Mammary epithelial cell (primary cell): ENCODE measurements at regions not wholly inside any gene's neighbourhood (a gene's known extent, or its start where the extent isn't known, plus 50 kb on each side); places are given as distances from the start of the nearest gene placed in this dataset.

Source experiments
- EZH2 ChIP-seq: IDR thresholded peaks from 2 replicates; pipeline ENCODE4 v1.6.1; 2012; ENCODE audit warnings: low read length, inconsistent platforms, borderline replicate concordance
- TF ChIP-seq, protein P1 (sequence below), 2 donors: IDR thresholded peaks in 1 of 2; conservative IDR thresholded peaks in 1 of 2; 2 replicates each; pipeline ENCODE4 v1.5.1; 2011 to 2012; ENCODE audit warnings: inconsistent platforms in 2 of 2, low read length in 2 of 2, mild to moderate bottlenecking in 2 of 2, control low read depth in 1 of 2, low read depth in 1 of 2; ENCODE audit not compliant: insufficient read depth in 1 of 2; ENCODE audit errors: extremely low read depth in 1 of 2

DNA sequence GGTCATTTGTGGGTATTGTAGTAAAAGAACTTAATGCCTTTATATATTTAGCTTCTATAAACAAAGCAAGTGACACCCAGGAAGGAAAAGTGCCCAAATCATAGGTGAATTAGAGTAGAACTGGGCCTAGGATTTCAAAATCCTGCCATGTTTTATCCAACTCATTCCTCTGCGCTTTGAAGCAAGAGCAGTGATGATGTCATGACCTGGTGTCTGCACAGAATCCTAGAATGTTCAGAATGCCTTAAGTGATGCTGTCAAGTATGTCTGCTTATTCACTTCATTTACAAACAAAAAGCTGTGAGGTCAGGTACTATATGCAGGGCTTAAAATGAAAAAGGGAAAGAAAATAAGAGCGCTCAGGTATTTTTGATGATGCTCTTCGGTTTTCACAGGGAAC is 737.2 kb upstream of the ANKRD30A start:
- TF ChIP-seq, protein P1, sequence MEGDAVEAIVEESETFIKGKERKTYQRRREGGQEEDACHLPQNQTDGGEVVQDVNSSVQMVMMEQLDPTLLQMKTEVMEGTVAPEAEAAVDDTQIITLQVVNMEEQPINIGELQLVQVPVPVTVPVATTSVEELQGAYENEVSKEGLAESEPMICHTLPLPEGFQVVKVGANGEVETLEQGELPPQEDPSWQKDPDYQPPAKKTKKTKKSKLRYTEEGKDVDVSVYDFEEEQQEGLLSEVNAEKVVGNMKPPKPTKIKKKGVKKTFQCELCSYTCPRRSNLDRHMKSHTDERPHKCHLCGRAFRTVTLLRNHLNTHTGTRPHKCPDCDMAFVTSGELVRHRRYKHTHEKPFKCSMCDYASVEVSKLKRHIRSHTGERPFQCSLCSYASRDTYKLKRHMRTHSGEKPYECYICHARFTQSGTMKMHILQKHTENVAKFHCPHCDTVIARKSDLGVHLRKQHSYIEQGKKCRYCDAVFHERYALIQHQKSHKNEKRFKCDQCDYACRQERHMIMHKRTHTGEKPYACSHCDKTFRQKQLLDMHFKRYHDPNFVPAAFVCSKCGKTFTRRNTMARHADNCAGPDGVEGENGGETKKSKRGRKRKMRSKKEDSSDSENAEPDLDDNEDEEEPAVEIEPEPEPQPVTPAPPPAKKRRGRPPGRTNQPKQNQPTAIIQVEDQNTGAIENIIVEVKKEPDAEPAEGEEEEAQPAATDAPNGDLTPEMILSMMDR (conservative IDR thresholded peaks at IDR 0.05 in 1 of 2, IDR thresholded peaks at IDR 0.05 in 1 of 2; ENCODE audit: extremely low read depth in 1 of 2, insufficient read depth in 1 of 2, low read depth in 1 of 2, low read length in 2 of 2) = no peak
- no peak for TF ChIP-seq EZH2
